Adipocyte (in vitro differentiated cells): ENCODE measurements at regions not wholly inside any gene's neighbourhood (a gene's known extent, or its start where the extent isn't known, plus 50 kb on each side); places are given as distances from the start of the nearest gene placed in this dataset.

Experiments used
- DNase-seq: peaks from one replicate; pipeline ENCODE4 v3.0.0-alpha.2; 2015; ENCODE audit warnings: low read depth
- H3K27me3 ChIP-seq: replicated peaks from 2 replicates; pipeline ENCODE4 v1.7.0; 2013; ENCODE audit warnings: mild to moderate bottlenecking, low read length, moderate library complexity; ENCODE audit not compliant: control insufficient read depth, insufficient read depth
- H3K36me3 ChIP-seq: 2 replicates; pipeline ENCODE4 v1.7.0; 2013; ENCODE audit warnings: low read length, mild to moderate bottlenecking, moderate library complexity; ENCODE audit not compliant: control insufficient read depth, insufficient read depth, severe bottlenecking
- H3K4me1 ChIP-seq: 2 replicates; pipeline ENCODE4 v1.7.0; 2013; ENCODE audit warnings: mild to moderate bottlenecking, low read length, moderate library complexity; ENCODE audit not compliant: control insufficient read depth, insufficient read depth
- H3K4me3 ChIP-seq: 2 replicates; pipeline ENCODE4 v1.7.0; 2013; ENCODE audit warnings: mild to moderate bottlenecking, low read length, moderate library complexity
- H3K9ac ChIP-seq: 2 replicates; pipeline ENCODE4 v1.7.0; 2013; ENCODE audit warnings: mild to moderate bottlenecking, low read length, moderate library complexity
- H3K9me3 ChIP-seq: 2 replicates; pipeline ENCODE4 v1.7.0; 2013; ENCODE audit warnings: mild to moderate bottlenecking, low read length, moderate library complexity; ENCODE audit not compliant: control insufficient read depth

DNA sequence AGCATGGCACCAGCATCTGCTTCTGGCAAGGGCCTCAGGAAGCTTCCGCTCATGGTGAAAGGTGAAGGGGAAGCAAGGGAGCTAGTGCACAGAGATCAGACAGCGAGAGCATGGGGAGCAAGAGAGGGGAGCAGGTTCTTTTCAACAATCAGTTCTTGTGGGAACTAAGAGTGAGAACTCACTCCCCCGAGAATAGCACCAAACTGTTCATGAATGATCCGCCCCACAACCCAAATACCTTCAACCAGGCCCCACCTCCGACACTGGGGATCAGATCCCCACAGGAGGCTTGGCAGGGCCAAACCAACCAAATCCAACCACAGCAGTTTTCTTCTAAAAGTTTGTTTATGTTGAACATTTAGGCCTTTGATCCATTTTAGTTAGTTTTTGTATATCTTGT, 69.7 kb upstream of the BHLHE23 start:
- no peaks in the 10 kb centered on the region for H3K36me3 ChIP-seq
- no peak overlapping the region for H3K4me3 ChIP-seq
- peaks cover 19% of the 10 kb centered on the region for H3K27me3 ChIP-seq
- no peaks in the 10 kb centered on the region for H3K4me1 ChIP-seq
- H3K9ac ChIP-seq = no peak overlapping the region
- peaks cover 41% of the 10 kb centered on the region for H3K9me3 ChIP-seq
- DNase-seq = no peak

DNA sequence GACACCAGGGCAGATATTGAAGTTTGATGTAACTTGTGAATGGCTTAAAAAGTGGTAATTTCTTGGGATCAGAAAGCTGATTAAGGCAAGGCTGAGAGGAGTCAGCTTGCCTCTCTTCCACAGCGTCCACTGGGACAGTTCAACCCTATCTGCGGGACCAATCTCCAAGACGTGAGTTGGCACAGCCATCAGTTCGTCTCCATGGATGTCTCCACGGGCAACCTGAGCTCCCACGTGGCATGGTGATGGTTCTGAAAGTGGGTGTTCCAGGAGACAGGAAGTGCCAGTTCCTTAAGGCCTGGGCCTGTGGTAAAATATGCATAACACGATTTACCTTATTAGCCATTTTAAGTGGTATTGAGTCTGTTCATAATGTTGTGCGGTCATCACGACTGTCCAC, 67.9 kb upstream of the BHLHE23 start:
- Histone ChIP-seq H3K27me3 (peaks cover 22% of the 10 kb centered on the region), H3K9me3 (peaks cover 39% of the 10 kb centered on the region), H3K36me3 (no peaks in the 10 kb centered on the region), H3K4me1 (no peaks in the 10 kb centered on the region), H3K4me3 (no peak overlapping the region), H3K9ac (no peak overlapping the region)
- no peak for DNase-seq

DNA sequence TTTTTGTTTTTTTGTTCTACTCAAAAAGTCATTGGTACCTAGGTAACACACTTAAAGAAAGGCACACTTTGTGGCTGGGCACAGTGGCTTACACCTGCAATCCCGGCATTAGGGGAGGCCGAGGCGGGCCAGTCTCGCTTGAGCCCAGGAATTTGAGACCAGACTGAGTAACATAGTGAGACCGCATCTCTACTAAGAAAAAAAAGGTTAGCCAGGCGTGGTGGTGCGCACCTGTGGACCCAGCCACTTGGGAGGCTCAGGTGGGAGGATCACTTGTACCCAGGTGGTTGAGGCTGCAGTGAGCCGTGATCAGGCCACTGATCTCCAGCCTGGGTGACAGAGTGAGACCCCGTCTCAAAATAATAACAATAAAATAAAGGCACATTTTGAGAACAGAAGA, 67.4 kb upstream of the BHLHE23 start:
- no peak overlapping the region for H3K9ac ChIP-seq
- H3K27me3 ChIP-seq = peaks cover 23% of the 10 kb centered on the region
- H3K9me3 ChIP-seq = peaks cover 36% of the 10 kb centered on the region

DNA sequence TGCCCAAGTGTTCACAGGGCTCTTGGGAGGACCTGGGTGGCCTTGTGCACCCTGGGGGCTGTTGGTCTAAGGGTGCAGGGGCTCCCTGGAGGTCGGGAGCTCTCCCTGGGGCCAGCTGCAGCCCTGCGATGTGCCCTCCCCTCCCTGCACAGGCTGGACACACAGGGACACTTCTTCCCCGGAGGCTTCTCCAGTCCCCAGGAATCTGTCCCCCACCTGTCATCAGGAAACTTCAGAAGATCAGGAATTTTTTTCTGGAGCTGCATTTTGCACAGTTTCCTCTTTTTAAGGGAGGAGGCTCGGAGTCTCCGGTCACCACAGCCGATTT, 66.9 kb upstream of the BHLHE23 start:
- Histone ChIP-seq H3K36me3 (no peaks in the 10 kb centered on the region), H3K4me3 (no peak overlapping the region), H3K4me1 (no peaks in the 10 kb centered on the region), H3K9me3 (peaks cover 32% of the 10 kb centered on the region), H3K27me3 (peaks cover 28% of the 10 kb centered on the region), H3K9ac (no peak overlapping the region)
- no peak for DNase-seq

More for the DNA sequence above, 67.4 kb upstream of the BHLHE23 start:
- no peaks in the 10 kb centered on the region for H3K36me3 ChIP-seq
- DNase-seq = no peak
- no peak overlapping the region for H3K4me3 ChIP-seq
- H3K4me1 ChIP-seq = no peaks in the 10 kb centered on the region

DNA sequence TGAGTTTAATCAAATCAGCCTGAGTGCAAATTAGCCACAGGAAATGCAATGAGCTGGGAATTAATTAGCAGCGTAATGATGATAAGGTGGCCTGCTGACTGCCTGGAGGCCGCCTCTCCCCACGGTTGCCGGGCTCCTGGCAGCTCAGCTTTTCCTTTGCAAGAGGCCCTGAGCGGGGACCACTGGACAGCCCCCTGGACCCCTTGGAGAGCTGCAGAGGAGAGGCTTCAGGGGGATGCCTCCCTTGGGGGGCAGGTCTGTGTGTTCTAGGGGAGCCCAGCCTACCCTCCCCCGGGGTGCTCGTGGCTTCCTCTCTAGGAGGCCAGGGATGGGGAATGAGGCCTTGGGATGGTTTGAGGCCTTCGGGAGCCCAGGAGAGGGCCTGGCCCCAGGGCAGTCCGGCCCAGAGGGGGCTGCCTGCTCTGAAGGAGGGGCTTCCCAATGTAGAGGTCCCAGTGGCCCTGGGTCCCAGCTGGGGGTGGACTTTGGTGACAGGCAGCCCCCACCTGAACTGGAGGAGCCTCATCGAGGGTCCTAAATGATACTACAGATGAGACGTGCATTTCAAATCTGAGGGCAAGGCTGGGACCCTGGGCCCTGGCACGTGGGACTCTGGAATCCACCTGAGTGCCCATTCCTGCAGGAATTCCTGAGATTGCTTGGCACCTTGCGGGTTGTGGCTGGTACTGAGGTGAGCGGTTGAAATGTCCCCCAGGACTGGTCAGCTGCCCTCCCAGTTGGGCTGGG, 66.4 kb upstream of the BHLHE23 start:
- H3K36me3 ChIP-seq = no peaks in the 10 kb centered on the region
- DNase-seq = no peak
- peaks cover 28% of the 10 kb centered on the region for H3K27me3 ChIP-seq

DNA sequence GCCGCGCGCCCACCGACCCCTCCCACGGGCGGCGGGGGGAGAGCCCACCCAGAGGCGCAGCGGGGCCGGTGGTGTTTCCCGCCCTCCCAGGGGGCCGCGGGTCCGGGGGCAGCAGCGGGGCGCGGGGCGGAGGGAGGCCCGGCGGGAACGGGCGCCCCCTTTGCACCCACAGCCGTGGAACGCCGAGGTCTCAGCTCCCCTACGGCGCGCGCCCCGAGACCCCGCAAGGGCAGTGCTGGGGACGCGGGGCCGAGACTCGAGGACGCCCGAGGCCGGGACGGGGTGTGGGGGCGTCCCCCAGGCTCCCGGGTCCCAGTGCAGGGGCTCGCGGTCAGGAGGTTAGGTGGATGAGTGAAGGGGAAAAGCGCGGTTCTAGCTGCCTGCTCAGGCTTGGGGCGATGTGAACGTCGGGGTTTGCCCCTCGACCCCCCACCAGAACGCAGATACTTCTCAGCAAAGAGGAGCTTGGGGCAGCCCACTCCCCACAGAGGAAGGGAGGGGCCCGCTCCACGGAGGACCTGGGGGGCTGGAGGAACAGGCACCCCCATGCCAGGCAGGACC, 65.5 kb upstream of the BHLHE23 start:
- no peak for DNase-seq
- Histone ChIP-seq H3K4me1 (no peaks in the 10 kb centered on the region), H3K4me3 (no peak overlapping the region), H3K9ac (no peak overlapping the region), H3K27me3 (peaks cover 36% of the 10 kb centered on the region), H3K9me3 (peaks cover 18% of the 10 kb centered on the region), H3K36me3 (no peaks in the 10 kb centered on the region)

More for the DNA sequence above, 66.4 kb upstream of the BHLHE23 start:
- Histone ChIP-seq H3K9ac (no peak overlapping the region), H3K4me3 (no peak overlapping the region), H3K9me3 (peaks cover 27% of the 10 kb centered on the region), H3K4me1 (no peaks in the 10 kb centered on the region)

DNA sequence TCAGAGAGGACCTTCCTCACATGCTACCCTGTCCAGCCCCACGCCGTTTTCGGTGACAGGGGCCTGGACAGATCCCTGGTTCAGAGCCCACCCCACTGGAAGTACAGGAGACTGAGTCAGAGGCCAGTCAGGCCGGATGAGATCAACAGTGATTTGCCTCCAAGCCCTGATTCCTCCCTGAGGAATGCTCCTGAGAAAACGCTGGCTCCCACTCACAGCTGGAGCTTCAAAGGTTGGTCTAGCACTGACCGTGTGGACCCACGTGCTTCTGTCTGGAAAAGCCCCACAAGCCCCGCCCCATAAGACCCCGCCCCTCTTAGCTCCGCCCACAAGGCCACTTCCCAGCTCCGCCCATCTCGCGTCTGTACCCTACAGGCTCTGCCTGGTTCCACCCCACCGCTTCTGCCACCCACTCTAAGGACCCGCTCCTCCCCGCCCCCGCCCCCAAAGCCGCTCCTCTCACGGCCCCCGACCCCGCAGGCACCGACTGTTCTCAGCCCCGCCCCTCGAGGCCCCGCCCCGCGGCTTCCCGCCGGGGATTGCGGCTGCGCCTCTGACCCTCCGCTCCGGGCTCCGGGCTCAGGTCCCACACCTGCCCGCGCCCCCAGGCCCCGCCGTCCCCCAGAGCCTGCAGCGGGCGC, 64.9 kb upstream of the BHLHE23 start:
- H3K4me3 ChIP-seq = no peak overlapping the region
- no peaks in the 10 kb centered on the region for H3K4me1 ChIP-seq
- no peak overlapping the region for H3K9ac ChIP-seq
- H3K27me3 ChIP-seq = peaks cover 42% of the 10 kb centered on the region
- DNase-seq = peak; percentile 13
- H3K9me3 ChIP-seq = peaks cover 12% of the 10 kb centered on the region
- H3K36me3 ChIP-seq = no peaks in the 10 kb centered on the region

DNA sequence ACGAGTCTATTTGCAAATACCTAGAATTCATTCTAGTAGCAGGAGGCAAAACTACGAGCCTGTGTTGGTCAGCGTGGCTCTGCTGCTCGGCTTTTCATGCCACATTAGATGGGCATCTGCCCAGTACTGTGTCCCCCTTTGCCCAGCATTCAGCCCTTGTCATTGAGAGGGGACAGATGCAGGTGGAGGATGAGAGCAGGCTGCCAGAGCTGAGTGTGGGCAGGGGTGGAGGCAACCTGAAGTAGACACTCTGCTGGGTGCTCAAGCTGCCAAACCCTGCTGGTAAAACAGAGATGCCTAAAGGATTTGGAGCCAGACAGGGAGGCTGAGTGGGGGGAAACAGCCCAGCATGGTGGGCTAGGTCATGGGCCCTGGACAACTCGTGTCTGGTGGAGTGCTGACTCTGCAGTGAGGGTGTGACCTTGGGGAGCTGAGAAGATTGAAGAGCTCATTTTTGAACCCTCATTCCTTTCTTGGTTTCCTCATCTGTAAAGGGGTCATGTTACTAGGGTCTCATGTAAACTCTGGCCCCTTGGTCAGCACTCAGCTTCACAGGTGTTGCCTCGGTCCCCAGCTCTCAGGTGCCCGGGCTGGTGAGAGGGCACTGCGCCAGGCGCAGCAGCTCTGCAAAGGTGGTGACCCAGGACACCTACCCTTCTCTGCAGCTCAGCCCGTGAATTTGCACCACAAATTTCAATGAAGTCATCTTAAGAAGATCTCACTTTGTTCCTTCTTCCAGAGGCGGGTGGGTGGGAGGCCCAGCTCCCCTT, 64.2 kb upstream of the BHLHE23 start:
- Histone ChIP-seq H3K4me1 (no peaks in the 10 kb centered on the region), H3K9me3 (peaks cover 5% of the 10 kb centered on the region), H3K4me3 (no peak overlapping the region), H3K27me3 (peaks cover 49% of the 10 kb centered on the region), H3K36me3 (no peaks in the 10 kb centered on the region), H3K9ac (no peak overlapping the region)
- no peak for DNase-seq

DNA sequence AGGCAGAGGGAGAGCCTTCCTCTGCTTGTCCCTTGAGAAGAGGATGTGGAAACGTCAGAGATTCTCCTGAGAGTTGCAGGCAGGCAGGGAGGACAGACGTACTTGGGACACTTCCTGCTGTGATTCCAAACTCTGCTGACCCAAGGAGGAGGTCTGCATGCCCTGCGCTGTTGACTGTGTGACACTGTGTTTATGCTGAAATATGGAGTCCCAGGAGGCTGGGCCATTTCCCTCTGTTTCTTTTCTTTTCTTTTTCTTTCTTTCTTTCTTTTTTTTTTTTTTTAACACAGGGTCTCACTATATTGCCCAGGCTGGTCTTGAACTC, 63.5 kb upstream of the BHLHE23 start:
- peaks cover under 1% of the 10 kb centered on the region for H3K9me3 ChIP-seq
- H3K4me1 ChIP-seq = no peaks in the 10 kb centered on the region
- H3K4me3 ChIP-seq = no peak overlapping the region
- H3K9ac ChIP-seq = no peak overlapping the region
- no peak for DNase-seq
- peaks cover 55% of the 10 kb centered on the region for H3K27me3 ChIP-seq
- no peaks in the 10 kb centered on the region for H3K36me3 ChIP-seq

DNA sequence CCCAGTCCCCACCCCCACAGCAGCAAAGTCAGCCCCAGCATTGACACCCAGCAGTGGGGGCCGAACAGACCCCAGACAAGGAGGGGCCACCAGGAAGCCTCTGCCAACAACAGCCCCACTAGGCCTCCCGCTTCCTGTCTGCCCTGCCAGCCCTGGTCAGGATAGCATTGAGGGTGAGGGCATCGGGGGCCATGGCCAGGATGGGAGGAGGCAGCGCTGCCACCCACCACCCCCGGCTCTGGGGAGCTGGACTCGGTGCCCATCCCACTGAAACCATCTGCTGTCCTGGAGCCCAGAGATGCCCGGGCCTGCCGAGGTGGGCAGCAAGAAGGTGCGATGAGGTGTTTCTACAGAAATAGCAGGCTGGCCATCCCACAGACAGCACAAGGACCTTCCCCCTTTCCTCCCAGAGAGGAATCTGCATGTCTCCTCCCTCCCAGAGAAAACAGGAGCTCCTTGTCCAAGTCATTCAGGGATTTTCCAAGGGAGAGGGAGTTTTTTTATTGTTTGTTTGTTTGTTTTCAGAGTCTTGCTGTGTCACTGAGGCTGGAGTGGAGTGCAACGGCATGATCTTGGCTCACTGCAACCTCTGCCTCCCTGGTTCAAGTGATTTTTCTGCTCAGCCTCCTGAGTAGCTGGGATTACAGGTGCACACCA, 62.1 kb upstream of the BHLHE23 start:
- no peaks in the 10 kb centered on the region for H3K9me3 ChIP-seq
- DNase-seq = no peak
- no peak overlapping the region for H3K9ac ChIP-seq
- peaks cover 69% of the 10 kb centered on the region for H3K27me3 ChIP-seq
- H3K4me1 ChIP-seq = no peaks in the 10 kb centered on the region
- no peak overlapping the region for H3K4me3 ChIP-seq
- H3K36me3 ChIP-seq = no peaks in the 10 kb centered on the region
